ENCODE measurements at regions not wholly inside any gene's neighbourhood (a gene's known extent, or its start where the extent isn't known, plus 50 kb on each side); places are given as distances from the start of the nearest gene placed in this dataset.
"Not testable (repeated sequence)": the region's sequence is repeated elsewhere in the genome, so short reads cannot be mapped to it uniquely, and the experiment has no call there.

DNA sequence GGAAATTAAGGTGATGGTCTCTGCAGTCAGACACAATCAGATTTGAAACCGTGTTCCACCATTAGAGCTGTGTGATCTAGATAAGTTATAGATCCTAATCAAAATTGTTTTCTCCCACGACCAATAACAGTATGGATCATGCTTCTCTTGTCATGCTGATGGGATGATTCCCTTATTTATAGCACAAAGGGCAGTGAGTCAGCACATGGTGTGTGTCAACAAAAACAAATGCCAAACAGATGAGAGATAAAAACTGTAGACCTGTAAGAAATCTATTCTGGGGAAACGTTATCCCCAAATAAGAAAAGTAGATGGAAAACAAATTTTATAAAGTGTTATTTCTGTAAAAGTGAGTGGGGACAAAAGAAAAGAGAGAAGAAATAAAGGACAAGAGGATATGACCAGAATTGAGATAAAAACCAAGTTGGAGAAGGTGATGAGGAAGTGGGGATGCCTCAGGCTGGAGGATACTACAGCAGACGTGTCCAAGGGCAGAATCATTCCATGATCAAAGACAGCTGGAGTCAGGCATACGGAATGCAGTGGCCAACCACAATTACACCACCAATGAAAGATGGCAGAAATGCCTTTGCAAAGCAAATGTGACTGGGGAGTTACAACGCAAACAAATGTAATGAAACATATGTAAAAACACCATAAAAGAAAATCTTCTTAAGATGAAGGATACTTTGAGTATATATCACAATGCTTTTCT lies 377.8 kb upstream of the PRKX start:
- H3K4me3 ChIP-seq (ENCODE audit: low read length), result no peak overlapping the region
- no peaks in the 10 kb centered on the region for H3K9me3 ChIP-seq (ENCODE audit: control insufficient read depth, low read depth, low read length)
- no peaks in the 10 kb centered on the region for H3K4me1 ChIP-seq (ENCODE audit: control insufficient read depth, low read depth, low read length)
- no peaks in the 10 kb centered on the region for H3K36me3 ChIP-seq (ENCODE audit: control insufficient read depth, low read depth, low read length)
- H3K27me3 ChIP-seq (ENCODE audit: control insufficient read depth, insufficient read depth, low read length), result no peaks in the 10 kb centered on the region
- no peak overlapping the region for H3K9ac ChIP-seq (ENCODE audit: low read length)
- H3K27ac ChIP-seq (ENCODE audit: low read length), result no peak overlapping the region

DNA sequence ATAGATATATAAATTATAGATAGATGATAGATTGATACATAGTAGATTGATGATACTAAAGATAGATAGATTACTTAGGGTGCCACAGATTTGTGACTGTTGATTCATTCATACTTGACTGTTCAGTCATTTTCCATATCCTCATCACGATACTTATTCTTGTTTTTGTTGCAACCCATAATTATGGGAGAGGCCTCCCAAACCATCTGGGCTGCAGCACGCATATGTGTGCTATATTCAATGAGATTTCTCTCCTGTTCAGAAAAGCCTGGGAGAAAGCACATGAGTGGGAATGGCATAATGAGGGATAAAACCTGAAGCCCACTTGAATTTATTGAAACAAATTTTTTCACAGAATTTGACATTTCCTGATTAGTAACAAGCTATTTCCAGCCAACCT lies 346.4 kb upstream of the PRKX start:
- Histone ChIP-seq H3K36me3 (ENCODE audit: control insufficient read depth, low read depth, low read length) (no peaks in the 10 kb centered on the region), H3K27me3 (ENCODE audit: control insufficient read depth, insufficient read depth, low read length) (no peaks in the 10 kb centered on the region), H3K4me1 (ENCODE audit: control insufficient read depth, low read depth, low read length) (no peaks in the 10 kb centered on the region), H3K27ac (ENCODE audit: low read length) (no peak overlapping the region), H3K9me3 (ENCODE audit: control insufficient read depth, low read depth, low read length) (no peaks in the 10 kb centered on the region), H3K4me3 (ENCODE audit: low read length) (no peak overlapping the region), H3K9ac (ENCODE audit: low read length) (no peak overlapping the region)

- Histone ChIP-seq H3K36me3 (ENCODE audit: control insufficient read depth, low read depth, low read length) (no peaks in the 10 kb centered on the region), H3K9ac (ENCODE audit: low read length) (no peak overlapping the region), H3K27me3 (ENCODE audit: control insufficient read depth, insufficient read depth, low read length) (no peaks in the 10 kb centered on the region), H3K4me3 (ENCODE audit: low read length) (no peak overlapping the region), H3K4me1 (ENCODE audit: control insufficient read depth, low read depth, low read length) (peaks cover 7% of the 10 kb centered on the region), H3K27ac (ENCODE audit: low read length) (no peak overlapping the region), H3K9me3 (ENCODE audit: control insufficient read depth, low read depth, low read length) (no peaks in the 10 kb centered on the region)
These were observed 330.5 kb upstream of the PRKX start for GRCh38 chrX:4043951-4044350.

DNA sequence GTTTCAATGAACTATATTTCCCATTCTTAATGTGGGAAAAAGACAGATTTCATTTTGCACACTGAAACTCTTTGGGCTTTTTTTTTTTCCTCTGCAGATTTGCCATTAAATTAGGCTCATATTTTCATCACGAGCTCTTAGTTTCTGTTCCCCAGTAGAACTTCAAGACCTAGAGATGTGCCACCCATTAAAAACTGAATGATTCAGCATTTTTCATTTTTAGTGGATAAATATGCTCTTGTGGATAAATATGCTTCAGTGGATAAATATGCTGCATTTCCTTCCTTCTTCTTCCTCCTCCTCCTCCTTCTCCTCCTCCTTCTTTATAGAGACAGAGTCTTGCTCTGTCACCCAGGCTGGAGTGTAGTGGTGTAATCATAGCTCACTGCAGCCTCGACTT lies 322.4 kb upstream of the PRKX start:
- H3K9me3 ChIP-seq (ENCODE audit: control insufficient read depth, low read depth, low read length), result no peaks in the 10 kb centered on the region
- H3K27me3 ChIP-seq (ENCODE audit: control insufficient read depth, insufficient read depth, low read length), result no peaks in the 10 kb centered on the region
- no peaks in the 10 kb centered on the region for H3K36me3 ChIP-seq (ENCODE audit: control insufficient read depth, low read depth, low read length)
- no peak overlapping the region for H3K9ac ChIP-seq (ENCODE audit: low read length)
- H3K27ac ChIP-seq (ENCODE audit: low read length), result no peak overlapping the region
- no peaks in the 10 kb centered on the region for H3K4me1 ChIP-seq (ENCODE audit: control insufficient read depth, low read depth, low read length)
- H3K4me3 ChIP-seq (ENCODE audit: low read length), result no peak overlapping the region

- no peak overlapping the region for H3K9ac ChIP-seq (ENCODE audit: low read length)
- no peaks in the 10 kb centered on the region for H3K4me1 ChIP-seq (ENCODE audit: control insufficient read depth, low read depth, low read length)
- no peak overlapping the region for H3K4me3 ChIP-seq (ENCODE audit: low read length)
- H3K27ac ChIP-seq (ENCODE audit: low read length), result no peak overlapping the region
- no peaks in the 10 kb centered on the region for H3K9me3 ChIP-seq (ENCODE audit: control insufficient read depth, low read depth, low read length)
- no peaks in the 10 kb centered on the region for H3K36me3 ChIP-seq (ENCODE audit: control insufficient read depth, low read depth, low read length)
- H3K27me3 ChIP-seq (ENCODE audit: control insufficient read depth, insufficient read depth, low read length), result no peaks in the 10 kb centered on the region
These were observed 314.7 kb upstream of the PRKX start for GRCh38 chrX:4028151-4028550.

DNA sequence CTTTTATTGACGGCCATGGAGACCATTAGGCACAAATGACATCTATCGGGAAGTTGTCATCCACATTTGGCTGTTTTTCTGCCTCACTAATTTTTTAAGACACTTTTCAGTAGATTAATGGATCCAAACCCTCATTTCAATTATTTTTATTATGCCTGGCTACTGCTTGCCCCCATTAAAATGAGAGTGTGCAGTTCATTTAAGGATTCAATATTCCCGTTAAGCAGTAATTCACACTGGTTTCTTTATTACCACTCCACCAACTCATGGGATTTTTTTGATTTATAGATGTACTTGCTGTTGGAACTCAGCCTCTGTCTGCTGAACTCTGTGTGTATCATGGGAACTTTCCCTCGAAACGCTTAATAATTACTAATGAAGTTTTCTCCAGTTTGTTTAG lies 291.8 kb upstream of the PRKX start:
- Histone ChIP-seq H3K27me3 (ENCODE audit: control insufficient read depth, insufficient read depth, low read length) (no peaks in the 10 kb centered on the region), H3K36me3 (ENCODE audit: control insufficient read depth, low read depth, low read length) (no peaks in the 10 kb centered on the region), H3K4me1 (ENCODE audit: control insufficient read depth, low read depth, low read length) (no peaks in the 10 kb centered on the region), H3K27ac (ENCODE audit: low read length) (no peak overlapping the region), H3K9ac (ENCODE audit: low read length) (no peak overlapping the region), H3K4me3 (ENCODE audit: low read length) (no peak overlapping the region), H3K9me3 (ENCODE audit: control insufficient read depth, low read depth, low read length) (no peaks in the 10 kb centered on the region)

DNA sequence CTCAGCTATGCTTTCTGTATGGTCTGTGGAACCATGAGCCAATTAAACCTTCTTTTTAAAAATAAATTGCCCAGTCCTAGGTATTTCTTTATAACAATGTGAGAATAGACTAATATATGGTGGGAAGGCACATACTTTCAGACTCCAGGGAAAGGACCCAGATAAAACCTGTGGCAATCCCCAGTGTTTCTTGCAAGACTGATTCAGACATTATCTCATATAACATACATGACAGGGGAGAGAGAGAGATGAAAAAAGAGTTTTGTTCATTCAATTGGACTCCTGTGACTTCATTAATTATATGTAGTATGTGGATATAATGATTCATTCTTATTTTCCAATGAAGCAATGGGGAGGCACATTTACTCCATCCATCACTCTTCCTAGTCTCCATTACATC lies 291.4 kb upstream of the PRKX start:
- no peaks in the 10 kb centered on the region for H3K36me3 ChIP-seq (ENCODE audit: control insufficient read depth, low read depth, low read length)
- H3K9me3 ChIP-seq (ENCODE audit: control insufficient read depth, low read depth, low read length), result no peaks in the 10 kb centered on the region
- H3K4me3 ChIP-seq (ENCODE audit: low read length), result no peak overlapping the region
- no peak overlapping the region for H3K9ac ChIP-seq (ENCODE audit: low read length)
- H3K4me1 ChIP-seq (ENCODE audit: control insufficient read depth, low read depth, low read length), result no peaks in the 10 kb centered on the region
- no peaks in the 10 kb centered on the region for H3K27me3 ChIP-seq (ENCODE audit: control insufficient read depth, insufficient read depth, low read length)
- H3K27ac ChIP-seq (ENCODE audit: low read length), result no peak overlapping the region

- H3K27me3 ChIP-seq (ENCODE audit: control insufficient read depth, insufficient read depth, low read length), result no peaks in the 10 kb centered on the region
- H3K9ac ChIP-seq (ENCODE audit: low read length), result no peak overlapping the region
- no peaks in the 10 kb centered on the region for H3K9me3 ChIP-seq (ENCODE audit: control insufficient read depth, low read depth, low read length)
- no peak overlapping the region for H3K27ac ChIP-seq (ENCODE audit: low read length)
- H3K4me1 ChIP-seq (ENCODE audit: control insufficient read depth, low read depth, low read length), result no peaks in the 10 kb centered on the region
- no peak overlapping the region for H3K4me3 ChIP-seq (ENCODE audit: low read length)
- H3K36me3 ChIP-seq (ENCODE audit: control insufficient read depth, low read depth, low read length), result no peaks in the 10 kb centered on the region
These were observed 280.9 kb upstream of the PRKX start for GRCh38 chrX:3994315-3994714.

- Histone ChIP-seq H3K4me3 (ENCODE audit: low read length) (no peak overlapping the region), H3K9ac (ENCODE audit: low read length) (no peak overlapping the region), H3K27ac (ENCODE audit: low read length) (no peak overlapping the region), H3K27me3 (ENCODE audit: control insufficient read depth, insufficient read depth, low read length) (no peaks in the 10 kb centered on the region), H3K9me3 (ENCODE audit: control insufficient read depth, low read depth, low read length) (no peaks in the 10 kb centered on the region), H3K36me3 (ENCODE audit: control insufficient read depth, low read depth, low read length) (no peaks in the 10 kb centered on the region), H3K4me1 (ENCODE audit: control insufficient read depth, low read depth, low read length) (no peaks in the 10 kb centered on the region)
These were observed 277.1 kb upstream of the PRKX start for GRCh38 chrX:3990569-3990968.

DNA sequence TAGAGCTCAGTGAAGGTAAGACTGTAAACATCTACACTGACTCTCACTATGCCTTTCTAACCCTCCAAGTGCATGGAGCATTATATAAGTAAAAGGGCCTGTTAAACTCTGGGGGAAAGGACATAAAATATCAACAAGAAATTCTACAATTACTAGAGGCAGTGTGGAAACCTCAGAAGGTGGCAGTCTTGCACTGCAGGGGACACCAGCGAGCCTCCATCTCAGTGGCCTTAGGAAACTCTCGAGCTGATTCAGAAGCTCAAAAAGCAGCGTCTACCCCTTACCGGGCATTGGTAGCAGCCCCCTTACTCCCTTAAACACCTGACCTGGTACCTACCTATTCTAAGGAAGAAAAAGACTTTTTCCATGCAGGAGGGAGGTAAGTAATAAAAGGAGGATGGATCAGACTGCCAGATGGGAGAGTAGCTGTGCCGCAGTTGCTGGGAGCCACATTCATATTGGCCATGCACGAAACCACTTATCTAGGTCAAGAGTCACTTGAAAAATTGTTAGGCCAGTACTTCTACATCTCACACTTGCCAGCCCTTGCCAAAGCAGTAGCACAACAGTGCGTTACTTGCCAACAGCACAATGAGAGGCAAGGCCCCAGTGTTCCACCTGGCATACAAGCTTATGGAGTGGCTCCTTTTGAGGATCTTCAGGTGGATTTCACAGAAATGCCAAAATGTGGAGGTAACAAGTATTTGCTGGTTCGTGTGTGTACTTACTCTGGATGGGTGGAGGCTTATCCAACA lies 258.8 kb upstream of the PRKX start:
- H3K4me3 ChIP-seq (ENCODE audit: low read length); H3K9me3 ChIP-seq (ENCODE audit: control insufficient read depth, low read depth, low read length); H3K9ac ChIP-seq (ENCODE audit: low read length); H3K4me1 ChIP-seq (ENCODE audit: control insufficient read depth, low read depth, low read length); H3K27ac ChIP-seq (ENCODE audit: low read length); H3K36me3 ChIP-seq (ENCODE audit: control insufficient read depth, low read depth, low read length); H3K27me3 ChIP-seq (ENCODE audit: control insufficient read depth, insufficient read depth, low read length): not testable (repeated sequence)

DNA sequence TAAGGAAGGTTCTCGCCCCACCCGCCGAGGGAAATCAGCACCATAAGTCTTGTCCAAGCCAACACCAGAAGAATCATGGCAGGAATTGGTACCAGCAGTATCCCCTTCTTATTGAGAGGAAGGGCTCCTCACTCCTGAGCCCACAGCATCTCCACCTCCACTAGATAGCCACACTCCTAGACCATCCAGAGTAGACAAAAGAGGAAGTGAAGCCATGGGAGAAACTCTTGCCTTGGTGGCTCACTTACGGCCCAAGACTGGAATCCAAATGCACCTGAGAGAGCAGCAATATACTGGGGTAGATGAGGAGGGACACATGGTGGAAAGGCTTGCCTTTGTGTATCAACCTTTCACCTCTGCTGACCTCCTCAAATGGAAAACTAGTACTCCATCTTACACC lies 255.3 kb upstream of the PRKX start:
- Histone ChIP-seq H3K27ac (ENCODE audit: low read length) (no peak overlapping the region), H3K4me1 (ENCODE audit: control insufficient read depth, low read depth, low read length) (peaks cover 3% of the 10 kb centered on the region)

GRCh38 chrX:3963980-3964379 lies 250.5 kb upstream of the PRKX start:
- Histone ChIP-seq H3K4me3 (ENCODE audit: low read length) (no peak overlapping the region), H3K9ac (ENCODE audit: low read length) (no peak overlapping the region), H3K36me3 (ENCODE audit: control insufficient read depth, low read depth, low read length) (no peaks in the 10 kb centered on the region), H3K27ac (ENCODE audit: low read length) (no peak overlapping the region), H3K27me3 (ENCODE audit: control insufficient read depth, insufficient read depth, low read length) (no peaks in the 10 kb centered on the region), H3K4me1 (ENCODE audit: control insufficient read depth, low read depth, low read length) (peaks cover 7% of the 10 kb centered on the region), H3K9me3 (ENCODE audit: control insufficient read depth, low read depth, low read length) (no peaks in the 10 kb centered on the region)

More for the DNA sequence above, 255.3 kb upstream of the PRKX start:
- Histone ChIP-seq H3K27me3 (ENCODE audit: control insufficient read depth, insufficient read depth, low read length) (no peaks in the 10 kb centered on the region), H3K9ac (ENCODE audit: low read length) (no peak overlapping the region), H3K9me3 (ENCODE audit: control insufficient read depth, low read depth, low read length) (no peaks in the 10 kb centered on the region), H3K4me3 (ENCODE audit: low read length) (no peak overlapping the region), H3K36me3 (ENCODE audit: control insufficient read depth, low read depth, low read length) (no peaks in the 10 kb centered on the region)
